Cardiac fibroblast (primary cell): ENCODE measurements at regions not wholly inside any gene's neighbourhood (a gene's known extent, or its start where the extent isn't known, plus 50 kb on each side); places are given as distances from the start of the nearest gene placed in this dataset.

Source experiments
- DNase-seq, 2 donors: peaks; one replicate each; pipeline versions ENCODE4 v3.0.0 to v3.0.0-alpha.2; 2010; ENCODE audit warnings: low read depth in 2 of 2
- H3K4me3 ChIP-seq, 2 donors: replicated peaks in 1 of 2; 1 replicate in 1 of 2; 2 replicates in 1 of 2; pipeline ENCODE4 v1.5.1; 2011; ENCODE audit warnings: low read depth in 2 of 2, low read length in 2 of 2, mild to moderate bottlenecking in 2 of 2, moderate library complexity in 1 of 2
- CTCF ChIP-seq: IDR thresholded peaks from one replicate; pipeline ENCODE4 v1.5.1; 2011; ENCODE audit warnings: low read depth, mild to moderate bottlenecking, low read length, inconsistent platforms

GRCh38 chr1:194809215-194809614 is 1622.8 kb upstream of the B3GALT2 start:
- no peak for DNase-seq
- H3K4me3 ChIP-seq = no peak overlapping the region
- no peak for TF ChIP-seq CTCF

- no peak for TF ChIP-seq CTCF
- DNase-seq = no peak
- no peak overlapping the region for H3K4me3 ChIP-seq
These were observed 1621.3 kb upstream of the B3GALT2 start for GRCh38 chr1:194807530-194808220.

- no peak for TF ChIP-seq CTCF
- DNase-seq = no peak
- H3K4me3 ChIP-seq = no peak overlapping the region
These were observed 1616.2 kb upstream of the B3GALT2 start for GRCh38 chr1:194802572-194802971.

- H3K4me3 ChIP-seq = no peak overlapping the region
- no peak for TF ChIP-seq CTCF
- DNase-seq = no peak
These were observed 1609.6 kb upstream of the B3GALT2 start for GRCh38 chr1:194795917-194796593.

GRCh38 chr1:194787001-194787400 is 1600.6 kb upstream of the B3GALT2 start:
- no peak for DNase-seq
- no peak for TF ChIP-seq CTCF
- no peak overlapping the region for H3K4me3 ChIP-seq

GRCh38 chr1:194786027-194786426 is 1599.6 kb upstream of the B3GALT2 start:
- no peak overlapping the region for H3K4me3 ChIP-seq
- TF ChIP-seq CTCF = no peak
- DNase-seq = no peak
